Small intestine (tissue), 7 donors: ENCODE measurements at regions not wholly inside any gene's neighbourhood (a gene's known extent, or its start where the extent isn't known, plus 50 kb on each side); places are given as distances from the start of the nearest gene placed in this dataset.

Experiments used
- DNase-seq, 2 donors: peaks; one replicate each; pipeline versions ENCODE4 v3.0.0 to v3.0.0-alpha.2; 2013
- FAIRE-seq: peaks from 2 replicates; lab custom pipeline; 2012; peaks lifted over from hg19 to GRCh38; lab: Jason Lieb, UNC
- H3K27ac ChIP-seq, 3 donors: one replicate each; pipeline ENCODE4 v1.5.1; 2013; ENCODE audit warnings: low read length in 2 of 3, mild to moderate bottlenecking in 2 of 3, control low read depth in 1 of 3, inconsistent platforms in 1 of 3, low read depth in 1 of 3, moderate library complexity in 1 of 3
- H3K27me3 ChIP-seq, 3 donors: one replicate each; pipeline ENCODE4 v1.6.1; 2013; ENCODE audit warnings: low read length in 3 of 3, inconsistent platforms in 1 of 3; ENCODE audit not compliant: control insufficient read depth in 3 of 3, insufficient read depth in 3 of 3
- H3K36me3 ChIP-seq, 3 donors: one replicate each; pipeline ENCODE4 v1.6.1; 2013; ENCODE audit warnings: low read length in 3 of 3, inconsistent platforms in 1 of 3, low read depth in 1 of 3, mild to moderate bottlenecking in 1 of 3, moderate library complexity in 1 of 3; ENCODE audit not compliant: control insufficient read depth in 3 of 3, insufficient read depth in 2 of 3
- H3K4me1 ChIP-seq, 3 donors: one replicate each; pipeline ENCODE4 v1.6.1; 2013; ENCODE audit warnings: low read length in 2 of 3, inconsistent platforms in 1 of 3, low read depth in 1 of 3, mild to moderate bottlenecking in 1 of 3, moderate library complexity in 1 of 3; ENCODE audit not compliant: control insufficient read depth in 3 of 3, insufficient read depth in 2 of 3
- H3K4me3 ChIP-seq, 3 donors: one replicate each; pipeline ENCODE4 v1.5.1; 2013; ENCODE audit warnings: low read length in 3 of 3, control low read depth in 1 of 3, inconsistent platforms in 1 of 3, low read depth in 1 of 3, mild to moderate bottlenecking in 1 of 3, moderate library complexity in 1 of 3
- H3K9me3 ChIP-seq, 2 donors: one replicate each; pipeline ENCODE4 v1.6.1; 2013; ENCODE audit warnings: low read depth in 1 of 2, low read length in 1 of 2; ENCODE audit not compliant: control insufficient read depth in 2 of 2, insufficient read depth in 1 of 2
- WGBS, 3 donors: extraction: QIAGEN DNeasy Blood & Tissue Kit; methylation state at CpG; one replicate each; pipeline ENCODE4 v1.1.7; 2013; 5-methylcytosine and 5-hydroxymethylcytosine counted together
- donor health status: healthy with polysubstance abuse.
- donor health status: control.
- donor health status: control.
- donor health status: Bipolar disorder and iron deficiency.
- donor health status: healthy.

- Histone ChIP-seq H3K4me1 (no peaks in the 10 kb centered on the region), H3K9me3 (peaks cover 0 to 3% of the 10 kb centered on the region in 2 donors), H3K4me3 (no peak overlapping the region), H3K36me3 (no peaks in the 10 kb centered on the region), H3K27me3 (no peaks in the 10 kb centered on the region), H3K27ac (no peak overlapping the region)
- no peak for DNase-seq
- FAIRE-seq: no peak
- 91 to 96% (median 93%) methylated on average over 6 of the region's 6 CpGs for WGBS, 3 donors
These were observed 204.9 kb upstream of the DUSP10 start for GRCh38 chr1:221946768-221947167.

GRCh38 chr1:221945669-221946068, 203.8 kb upstream of the DUSP10 start:
- 62 to 71% (median 68%) methylated on average over 1 of the region's 1 CpG for WGBS, 3 donors
- no peaks in the 10 kb centered on the region for H3K27me3 ChIP-seq
- H3K36me3 ChIP-seq: no peaks in the 10 kb centered on the region
- no peak overlapping the region for H3K4me3 ChIP-seq
- H3K9me3 ChIP-seq: peaks cover 0 to 3% of the 10 kb centered on the region in 2 donors
- no peak overlapping the region for H3K27ac ChIP-seq
- no peaks in the 10 kb centered on the region for H3K4me1 ChIP-seq
- DNase-seq (no peak), FAIRE-seq (no peak)

GRCh38 chr1:221944247-221944870, 202.5 kb upstream of the DUSP10 start:
- Histone ChIP-seq H3K27ac (no peak overlapping the region), H3K9me3 (peaks cover 0 to 3% of the 10 kb centered on the region in 2 donors), H3K4me3 (no peak overlapping the region), H3K27me3 (no peaks in the 10 kb centered on the region), H3K36me3 (no peaks in the 10 kb centered on the region), H3K4me1 (no peaks in the 10 kb centered on the region)
- 48 to 69% (median 54%) methylated on average over 3 of the region's 3 CpGs for WGBS, 3 donors
- FAIRE-seq: no peak
- no peak for DNase-seq

- H3K27ac ChIP-seq: no peak overlapping the region
- H3K9me3 ChIP-seq: peaks cover 0 to under 1% of the 10 kb centered on the region in 2 donors
- H3K4me3 ChIP-seq: no peak overlapping the region
- H3K27me3 ChIP-seq: no peaks in the 10 kb centered on the region
- H3K36me3 ChIP-seq: no peaks in the 10 kb centered on the region
- DNase-seq (no peak), FAIRE-seq (no peak)
- WGBS, 3 donors: 0 to 46% (median 22%) methylated on average over 1 of the region's 1 CpG
- no peaks in the 10 kb centered on the region for H3K4me1 ChIP-seq
These were observed 198.7 kb upstream of the DUSP10 start for GRCh38 chr1:221940631-221941030.

GRCh38 chr1:221939607-221940006, 197.7 kb upstream of the DUSP10 start:
- H3K4me1 ChIP-seq: no peaks in the 10 kb centered on the region
- WGBS, 3 donors: 50 to 69% (median 65%) methylated on average over 2 of the region's 2 CpGs
- no peak for FAIRE-seq
- H3K36me3 ChIP-seq: no peaks in the 10 kb centered on the region
- H3K4me3 ChIP-seq: no peak overlapping the region
- no peaks in the 10 kb centered on the region for H3K9me3 ChIP-seq
- DNase-seq: no peak
- H3K27ac ChIP-seq: peak overlapping the region in 1 of 3 donors; percentile 25
- no peaks in the 10 kb centered on the region for H3K27me3 ChIP-seq

- Histone ChIP-seq H3K27me3 (no peaks in the 10 kb centered on the region), H3K27ac (no peak overlapping the region), H3K4me1 (no peaks in the 10 kb centered on the region), H3K36me3 (no peaks in the 10 kb centered on the region), H3K4me3 (no peak overlapping the region), H3K9me3 (no peaks in the 10 kb centered on the region)
- FAIRE-seq (no peak), DNase-seq (no peak)
- WGBS, 3 donors: 74 to 79% (median 76%) methylated on average over 9 of the region's 9 CpGs
These were observed 195.5 kb upstream of the DUSP10 start for GRCh38 chr1:221937155-221937953.

GRCh38 chr1:221933814-221934213, 191.9 kb upstream of the DUSP10 start:
- H3K27ac ChIP-seq: no peak overlapping the region
- DNase-seq (no peak), FAIRE-seq (no peak)
- H3K4me3 ChIP-seq: no peak overlapping the region
- 93 to 96% (median 95%) methylated on average over 2 of the region's 2 CpGs for WGBS, 3 donors
- H3K27me3 ChIP-seq: no peaks in the 10 kb centered on the region
- no peaks in the 10 kb centered on the region for H3K36me3 ChIP-seq
- no peaks in the 10 kb centered on the region for H3K9me3 ChIP-seq
- H3K4me1 ChIP-seq: no peaks in the 10 kb centered on the region

GRCh38 chr1:221926441-221926840, 184.6 kb upstream of the DUSP10 start:
- Histone ChIP-seq H3K27ac (no peak overlapping the region), H3K27me3 (no peaks in the 10 kb centered on the region), H3K4me3 (no peak overlapping the region), H3K4me1 (no peaks in the 10 kb centered on the region), H3K9me3 (no peaks in the 10 kb centered on the region), H3K36me3 (no peaks in the 10 kb centered on the region)
- FAIRE-seq (no peak), DNase-seq (no peak)
- WGBS, 3 donors: 43 to 66% (median 48%) methylated on average over 4 of the region's 4 CpGs
